ENCODE measurements at regions not wholly inside any gene's neighbourhood (a gene's known extent, or its start where the extent isn't known, plus 50 kb on each side); places are given as distances from the start of the nearest gene placed in this dataset.

DNA sequence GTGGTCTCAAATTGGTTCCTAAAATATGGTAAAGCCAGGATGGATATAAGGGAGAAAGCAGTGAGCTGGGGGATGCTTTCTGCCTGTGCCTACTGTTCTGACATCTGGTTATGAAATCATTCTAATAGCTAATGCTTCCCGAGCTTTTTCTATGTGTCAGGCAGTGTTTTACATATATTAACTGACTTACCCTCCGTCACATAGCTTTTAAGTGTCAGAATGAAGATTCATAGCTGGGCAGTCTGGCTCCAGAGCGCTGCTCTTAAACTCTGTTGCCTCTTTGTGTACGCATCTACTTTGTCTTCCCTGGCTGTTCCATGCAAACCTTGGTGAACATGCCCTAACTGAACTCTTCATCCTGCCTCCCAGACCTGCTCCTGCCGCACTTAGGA, 195.7 kb downstream of the LPIN1 start:
- Histone ChIP-seq H3K4me2 (ENCODE audit: low read length) (no peak overlapping the region), H3K9me3 (ENCODE audit: control insufficient read depth in 1 of 2, insufficient read depth in 1 of 2, low read depth in 1 of 2, low read length in 2 of 2) (no peaks in the 10 kb centered on the region), H3K9me2 (ENCODE audit: insufficient read depth) (no peaks in the 10 kb centered on the region), H3K27me3 (ENCODE audit: insufficient read depth, low read length) (no peaks in the 10 kb centered on the region), H4K20me1 (ENCODE audit: insufficient read depth) (no peaks in the 10 kb centered on the region), H3K9ac (ENCODE audit: low read length) (no peak overlapping the region), H3K79me2 (ENCODE audit: insufficient read depth, low read length) (no peaks in the 10 kb centered on the region), H3K4me3 (replicated peaks in 1 of 2; ENCODE audit: low read depth in 1 of 2, low read length in 2 of 2) (no peak overlapping the region), H3K27ac (ENCODE audit: low read depth, low read length) (no peak overlapping the region), H3K4me1 (ENCODE audit: control insufficient read depth in 1 of 2, insufficient read depth in 2 of 2, low read length in 2 of 2) (no peaks in the 10 kb centered on the region), H2AFZ (ENCODE audit: low read depth, low read length, poor library complexity, severe bottlenecking) (no peak overlapping the region), H3K36me3 (ENCODE audit: control insufficient read depth in 1 of 2, insufficient read depth in 2 of 2, low read length in 2 of 2) (no peaks in the 10 kb centered on the region)
- RAD21 ChIA-PET (ENCODE audit: low non-redundant PET in 1 of 2, low total read pairs in 2 of 2, uncharacterized antibody in 2 of 2, unreplicated experiment in 2 of 2): no interaction called here
- intact Hi-C loops (cut with micrococcal nuclease): no loop called here
- ATAC-seq (no peak), DNase-seq (ENCODE audit: low read depth, low spot score) (no peak)
- TF ChIP-seq ZFX (IDR thresholded peaks at IDR 0.05): no peak
- TF ChIP-seq, protein P1, sequence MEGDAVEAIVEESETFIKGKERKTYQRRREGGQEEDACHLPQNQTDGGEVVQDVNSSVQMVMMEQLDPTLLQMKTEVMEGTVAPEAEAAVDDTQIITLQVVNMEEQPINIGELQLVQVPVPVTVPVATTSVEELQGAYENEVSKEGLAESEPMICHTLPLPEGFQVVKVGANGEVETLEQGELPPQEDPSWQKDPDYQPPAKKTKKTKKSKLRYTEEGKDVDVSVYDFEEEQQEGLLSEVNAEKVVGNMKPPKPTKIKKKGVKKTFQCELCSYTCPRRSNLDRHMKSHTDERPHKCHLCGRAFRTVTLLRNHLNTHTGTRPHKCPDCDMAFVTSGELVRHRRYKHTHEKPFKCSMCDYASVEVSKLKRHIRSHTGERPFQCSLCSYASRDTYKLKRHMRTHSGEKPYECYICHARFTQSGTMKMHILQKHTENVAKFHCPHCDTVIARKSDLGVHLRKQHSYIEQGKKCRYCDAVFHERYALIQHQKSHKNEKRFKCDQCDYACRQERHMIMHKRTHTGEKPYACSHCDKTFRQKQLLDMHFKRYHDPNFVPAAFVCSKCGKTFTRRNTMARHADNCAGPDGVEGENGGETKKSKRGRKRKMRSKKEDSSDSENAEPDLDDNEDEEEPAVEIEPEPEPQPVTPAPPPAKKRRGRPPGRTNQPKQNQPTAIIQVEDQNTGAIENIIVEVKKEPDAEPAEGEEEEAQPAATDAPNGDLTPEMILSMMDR (IDR thresholded peaks at IDR 0.05 in 2 of 3, conservative IDR thresholded peaks at IDR 0.05 in 1 of 3; ENCODE audit: borderline replicate concordance in 1 of 3, insufficient read depth in 1 of 3, low read depth in 2 of 3, low read length in 2 of 3): no peak
- no peak for TF ChIP-seq POLR2AphosphoS5 (IDR thresholded peaks at IDR 0.05; ENCODE audit: low read depth, low read length)
- CTCF ChIA-PET: no interaction called here
- no TSS peak for BruUV-seq (replicated peaks)
- POLR2A ChIA-PET: no interaction called here

DNA sequence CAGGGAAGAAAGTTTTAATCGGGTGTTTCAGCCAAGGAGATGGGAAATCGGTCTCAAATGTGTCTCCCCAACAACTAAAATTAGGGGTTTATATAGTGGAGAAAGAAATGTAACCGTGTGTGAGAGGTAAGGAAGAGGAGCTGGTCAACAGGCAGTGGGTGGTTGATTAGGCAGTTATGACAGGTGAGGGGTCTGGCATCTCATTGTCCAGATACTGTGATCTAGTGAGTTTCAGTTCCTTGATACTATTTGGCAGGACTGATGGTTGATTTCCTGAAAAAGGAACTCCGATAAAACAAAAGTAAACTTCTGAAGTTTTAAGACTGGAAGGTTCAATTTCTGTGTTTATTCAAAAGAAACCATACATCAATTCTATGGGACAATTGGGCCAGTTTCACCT, 197.9 kb downstream of the LPIN1 start:
- H3K79me2 ChIP-seq (ENCODE audit: insufficient read depth, low read length): no peaks in the 10 kb centered on the region
- no peaks in the 10 kb centered on the region for H3K4me1 ChIP-seq (ENCODE audit: control insufficient read depth in 1 of 2, insufficient read depth in 2 of 2, low read length in 2 of 2)
- no peak overlapping the region for H3K4me3 ChIP-seq (replicated peaks in 1 of 2; ENCODE audit: low read depth in 1 of 2, low read length in 2 of 2)
- H3K4me2 ChIP-seq (ENCODE audit: low read length): no peak overlapping the region
- BruUV-seq (replicated peaks): no TSS peak
- RAD21 ChIA-PET (ENCODE audit: low non-redundant PET in 1 of 2, low total read pairs in 2 of 2, uncharacterized antibody in 2 of 2, unreplicated experiment in 2 of 2): no interaction called here
- H4K20me1 ChIP-seq (ENCODE audit: insufficient read depth): no peaks in the 10 kb centered on the region
- intact Hi-C loops (cut with micrococcal nuclease): no loop called here
- no peak overlapping the region for H3K27ac ChIP-seq (ENCODE audit: low read depth, low read length)
- ATAC-seq (no peak), DNase-seq (ENCODE audit: low read depth, low spot score) (no peak)
- POLR2A ChIA-PET: no interaction called here
- H3K9me3 ChIP-seq (ENCODE audit: control insufficient read depth in 1 of 2, insufficient read depth in 1 of 2, low read depth in 1 of 2, low read length in 2 of 2): no peaks in the 10 kb centered on the region
- H3K36me3 ChIP-seq (ENCODE audit: control insufficient read depth in 1 of 2, insufficient read depth in 2 of 2, low read length in 2 of 2): no peaks in the 10 kb centered on the region
- CTCF ChIA-PET: no interaction called here
- no peaks in the 10 kb centered on the region for H3K9me2 ChIP-seq (ENCODE audit: insufficient read depth)
- H2AFZ ChIP-seq (ENCODE audit: low read depth, low read length, poor library complexity, severe bottlenecking): no peak overlapping the region
- H3K9ac ChIP-seq (ENCODE audit: low read length): no peak overlapping the region
- H3K27me3 ChIP-seq (ENCODE audit: insufficient read depth, low read length): no peaks in the 10 kb centered on the region
- TF ChIP-seq, protein P2, sequence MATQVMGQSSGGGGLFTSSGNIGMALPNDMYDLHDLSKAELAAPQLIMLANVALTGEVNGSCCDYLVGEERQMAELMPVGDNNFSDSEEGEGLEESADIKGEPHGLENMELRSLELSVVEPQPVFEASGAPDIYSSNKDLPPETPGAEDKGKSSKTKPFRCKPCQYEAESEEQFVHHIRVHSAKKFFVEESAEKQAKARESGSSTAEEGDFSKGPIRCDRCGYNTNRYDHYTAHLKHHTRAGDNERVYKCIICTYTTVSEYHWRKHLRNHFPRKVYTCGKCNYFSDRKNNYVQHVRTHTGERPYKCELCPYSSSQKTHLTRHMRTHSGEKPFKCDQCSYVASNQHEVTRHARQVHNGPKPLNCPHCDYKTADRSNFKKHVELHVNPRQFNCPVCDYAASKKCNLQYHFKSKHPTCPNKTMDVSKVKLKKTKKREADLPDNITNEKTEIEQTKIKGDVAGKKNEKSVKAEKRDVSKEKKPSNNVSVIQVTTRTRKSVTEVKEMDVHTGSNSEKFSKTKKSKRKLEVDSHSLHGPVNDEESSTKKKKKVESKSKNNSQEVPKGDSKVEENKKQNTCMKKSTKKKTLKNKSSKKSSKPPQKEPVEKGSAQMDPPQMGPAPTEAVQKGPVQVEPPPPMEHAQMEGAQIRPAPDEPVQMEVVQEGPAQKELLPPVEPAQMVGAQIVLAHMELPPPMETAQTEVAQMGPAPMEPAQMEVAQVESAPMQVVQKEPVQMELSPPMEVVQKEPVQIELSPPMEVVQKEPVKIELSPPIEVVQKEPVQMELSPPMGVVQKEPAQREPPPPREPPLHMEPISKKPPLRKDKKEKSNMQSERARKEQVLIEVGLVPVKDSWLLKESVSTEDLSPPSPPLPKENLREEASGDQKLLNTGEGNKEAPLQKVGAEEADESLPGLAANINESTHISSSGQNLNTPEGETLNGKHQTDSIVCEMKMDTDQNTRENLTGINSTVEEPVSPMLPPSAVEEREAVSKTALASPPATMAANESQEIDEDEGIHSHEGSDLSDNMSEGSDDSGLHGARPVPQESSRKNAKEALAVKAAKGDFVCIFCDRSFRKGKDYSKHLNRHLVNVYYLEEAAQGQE (IDR thresholded peaks at IDR 0.05; ENCODE audit: low read depth): no peak
- TF ChIP-seq ZFX (IDR thresholded peaks at IDR 0.05) (no peak), EZH2 (IDR thresholded peaks at IDR 0.05) (no peak), EZH2phosphoT487 (IDR thresholded peaks at IDR 0.05; ENCODE audit: borderline replicate concordance) (no peak), ZNF274 (IDR thresholded peaks at IDR 0.05; ENCODE audit: low read depth, low read length) (no peak), CBX3 (IDR thresholded peaks at IDR 0.05; ENCODE audit: low read depth) (no peak)
- TF ChIP-seq, protein P3, sequence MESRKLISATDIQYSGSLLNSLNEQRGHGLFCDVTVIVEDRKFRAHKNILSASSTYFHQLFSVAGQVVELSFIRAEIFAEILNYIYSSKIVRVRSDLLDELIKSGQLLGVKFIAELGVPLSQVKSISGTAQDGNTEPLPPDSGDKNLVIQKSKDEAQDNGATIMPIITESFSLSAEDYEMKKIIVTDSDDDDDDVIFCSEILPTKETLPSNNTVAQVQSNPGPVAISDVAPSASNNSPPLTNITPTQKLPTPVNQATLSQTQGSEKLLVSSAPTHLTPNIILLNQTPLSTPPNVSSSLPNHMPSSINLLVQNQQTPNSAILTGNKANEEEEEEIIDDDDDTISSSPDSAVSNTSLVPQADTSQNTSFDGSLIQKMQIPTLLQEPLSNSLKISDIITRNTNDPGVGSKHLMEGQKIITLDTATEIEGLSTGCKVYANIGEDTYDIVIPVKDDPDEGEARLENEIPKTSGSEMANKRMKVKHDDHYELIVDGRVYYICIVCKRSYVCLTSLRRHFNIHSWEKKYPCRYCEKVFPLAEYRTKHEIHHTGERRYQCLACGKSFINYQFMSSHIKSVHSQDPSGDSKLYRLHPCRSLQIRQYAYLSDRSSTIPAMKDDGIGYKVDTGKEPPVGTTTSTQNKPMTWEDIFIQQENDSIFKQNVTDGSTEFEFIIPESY (IDR thresholded peaks at IDR 0.05; ENCODE audit: extremely low read depth, insufficient replicate concordance, low read length): no peak
- TF ChIP-seq, protein P1 (IDR thresholded peaks at IDR 0.05 in 2 of 3, conservative IDR thresholded peaks at IDR 0.05 in 1 of 3; ENCODE audit: borderline replicate concordance in 1 of 3, insufficient read depth in 1 of 3, low read depth in 2 of 3, low read length in 2 of 3): no peak
